Liver (tissue), 8 donors: ENCODE measurements at regions not wholly inside any gene's neighbourhood (a gene's known extent, or its start where the extent isn't known, plus 50 kb on each side); places are given as distances from the start of the nearest gene placed in this dataset.

ENCODE experiments used
- DNase-seq: peaks from one replicate; pipeline ENCODE4 v3.0.0-alpha.2; 2017; ENCODE audit warnings: low spot score
- H3K27ac ChIP-seq, 2 donors: one replicate each; pipeline ENCODE4 v1.7.0; 2013; ENCODE audit warnings: inconsistent platforms in 2 of 2, low read length in 2 of 2, control low read depth in 1 of 2, low read depth in 1 of 2, mild to moderate bottlenecking in 1 of 2
- H3K27me3 ChIP-seq, 4 donors: one replicate each; pipeline versions ENCODE4 v1.6.1 to v1.7.0; 2013; ENCODE audit warnings: low read length in 3 of 4, inconsistent platforms in 1 of 4, mild to moderate bottlenecking in 1 of 4, moderate library complexity in 1 of 4; ENCODE audit not compliant: control insufficient read depth in 4 of 4, insufficient read depth in 4 of 4
- H3K36me3 ChIP-seq, 4 donors: one replicate each; pipeline versions ENCODE4 v1.6.1 to v1.7.0; 2013; ENCODE audit warnings: low read length in 3 of 4, mild to moderate bottlenecking in 3 of 4, low read depth in 1 of 4, moderate library complexity in 1 of 4; ENCODE audit not compliant: control insufficient read depth in 4 of 4, insufficient read depth in 3 of 4
- H3K4me1 ChIP-seq, 4 donors: one replicate each; pipeline versions ENCODE4 v1.6.1 to v1.7.0; 2013; ENCODE audit warnings: low read length in 3 of 4, mild to moderate bottlenecking in 3 of 4, moderate library complexity in 1 of 4; ENCODE audit not compliant: control insufficient read depth in 4 of 4, insufficient read depth in 4 of 4
- H3K4me3 ChIP-seq, 3 donors: one replicate each; pipeline versions ENCODE4 v1.6.1 to v1.7.0; 2013; ENCODE audit warnings: low read length in 3 of 3, control low read depth in 1 of 3, low read depth in 1 of 3, mild to moderate bottlenecking in 1 of 3
- H3K9ac ChIP-seq, 2 donors: one replicate each; pipeline ENCODE4 v1.7.0; 2013; ENCODE audit warnings: low read length in 2 of 2, mild to moderate bottlenecking in 2 of 2, moderate library complexity in 2 of 2, control low read depth in 1 of 2, low read depth in 1 of 2
- H3K9me3 ChIP-seq, 4 donors: one replicate each; pipeline versions ENCODE4 v1.6.1 to v1.7.0; 2013; ENCODE audit warnings: low read length in 3 of 4; ENCODE audit not compliant: control insufficient read depth in 4 of 4
- ATF3 ChIP-seq: IDR thresholded peaks from 2 replicates; pipeline ENCODE4 v1.6.1; 2016; ENCODE audit warnings: antibody characterized with exemption
- CTCF ChIP-seq: fragments of 150-350 bp; IDR thresholded peaks from 2 replicates; pipeline ENCODE4 v1.5.1; 2017; ENCODE audit warnings: improper control_type of control experiment, low read depth, low read length; ENCODE audit not compliant: missing input control
- FOXA1 ChIP-seq: IDR thresholded peaks from 2 replicates; pipeline ENCODE4 v1.6.1; 2016; ENCODE audit warnings: antibody characterized with exemption
- GABPA ChIP-seq, 2 donors: IDR thresholded peaks in 1 of 2; conservative IDR thresholded peaks in 1 of 2; 2 replicates each; pipeline ENCODE4 v1.6.1; 2016; ENCODE audit warnings: antibody characterized with exemption in 2 of 2, mild to moderate bottlenecking in 1 of 2, moderate library complexity in 1 of 2
- HNF4A ChIP-seq, 2 donors: conservative IDR thresholded peaks; 2 replicates each; pipeline ENCODE4 v1.6.1; 2016; ENCODE audit warnings: antibody characterized with exemption in 2 of 2, mild to moderate bottlenecking in 2 of 2
- JUND ChIP-seq, 2 donors: IDR thresholded peaks; 2 replicates each; pipeline ENCODE4 v1.6.1; 2016; ENCODE audit warnings: antibody characterized with exemption in 2 of 2
- RAD21 ChIP-seq, 2 donors: IDR thresholded peaks; 2 replicates each; pipeline ENCODE4 v1.6.1; 2016; ENCODE audit warnings: antibody characterized with exemption in 2 of 2, mild to moderate bottlenecking in 2 of 2
- REST ChIP-seq: IDR thresholded peaks from 2 replicates; pipeline ENCODE4 v1.6.1; 2016; ENCODE audit warnings: antibody characterized with exemption, mild to moderate bottlenecking
- RXRA ChIP-seq, 2 donors: IDR thresholded peaks; 2 replicates each; pipeline ENCODE4 v1.6.1; 2017 to 2018; ENCODE audit warnings: antibody characterized with exemption in 2 of 2, mild to moderate bottlenecking in 1 of 2
- ZBTB33 ChIP-seq: IDR thresholded peaks from 2 replicates; pipeline ENCODE4 v1.6.1; 2016; ENCODE audit warnings: antibody characterized with exemption
- WGBS: extraction: QIAGEN DNeasy Blood & Tissue Kit; methylation state at CpG from one replicate; pipeline ENCODE4 v1.1.7; 2013; 5-methylcytosine and 5-hydroxymethylcytosine counted together
- donor health status: healthy.
- donor health status: healthy.
- donor health status: healthy.
- donor health status: healthy.
- donor health status: healthy.

- no peak overlapping the region for H3K9ac ChIP-seq
- peaks cover 0 to 2% (median 0%) of the 10 kb centered on the region in 4 donors for H3K9me3 ChIP-seq
- TF ChIP-seq FOXA1, result no peak
- TF ChIP-seq JUND (IDR thresholded peaks at IDR 0.05), result no peak
- TF ChIP-seq ZBTB33, result no peak
- TF ChIP-seq GABPA (IDR thresholded peaks at IDR 0.05 in 1 of 2, conservative IDR thresholded peaks at IDR 0.05 in 1 of 2), result no peak
- no peak for TF ChIP-seq RAD21 (IDR thresholded peaks at IDR 0.05)
- TF ChIP-seq ATF3, result no peak
- TF ChIP-seq RXRA (IDR thresholded peaks at IDR 0.05), result no peak
- peak; percentile 25 to 50 for TF ChIP-seq HNF4A (conservative IDR thresholded peaks at IDR 0.05)
- peaks cover 3 to 16% (median 9%) of the 10 kb centered on the region in 4 donors for H3K4me1 ChIP-seq
- no peak overlapping the region for H3K27ac ChIP-seq
- H3K27me3 ChIP-seq, result no peaks in the 10 kb centered on the region
- no peak for DNase-seq
- no peaks in the 10 kb centered on the region for H3K36me3 ChIP-seq
- 59% methylated on average over 10 of the region's 10 CpGs for WGBS
- no peak overlapping the region for H3K4me3 ChIP-seq
These were observed 60.4 kb upstream of the PAX6 start for GRCh38 chr11:31871310-31872075.

- Histone ChIP-seq H3K9me3 (peaks cover 0 to 2% (median 0%) of the 10 kb centered on the region in 4 donors), H3K4me3 (no peak overlapping the region), H3K27me3 (no peaks in the 10 kb centered on the region), H3K27ac (no peak overlapping the region), H3K4me1 (peaks cover 3 to 16% (median 9%) of the 10 kb centered on the region in 4 donors), H3K9ac (no peak overlapping the region), H3K36me3 (no peaks in the 10 kb centered on the region)
- DNase-seq, result peak; percentile 55
- WGBS, result 24% methylated on average over 13 of the region's 13 CpGs
- TF ChIP-seq GABPA (IDR thresholded peaks at IDR 0.05 in 1 of 2, conservative IDR thresholded peaks at IDR 0.05 in 1 of 2) (no peak), REST (no peak), CTCF (peak; percentile 44), RAD21 (IDR thresholded peaks at IDR 0.05) (peak; percentile 74 to 87)
These were observed 59.6 kb upstream of the PAX6 start for GRCh38 chr11:31870609-31871309.
